ENCODE measurements at regions not wholly inside any gene's neighbourhood (a gene's known extent, or its start where the extent isn't known, plus 50 kb on each side); places are given as distances from the start of the nearest gene placed in this dataset.

DNA sequence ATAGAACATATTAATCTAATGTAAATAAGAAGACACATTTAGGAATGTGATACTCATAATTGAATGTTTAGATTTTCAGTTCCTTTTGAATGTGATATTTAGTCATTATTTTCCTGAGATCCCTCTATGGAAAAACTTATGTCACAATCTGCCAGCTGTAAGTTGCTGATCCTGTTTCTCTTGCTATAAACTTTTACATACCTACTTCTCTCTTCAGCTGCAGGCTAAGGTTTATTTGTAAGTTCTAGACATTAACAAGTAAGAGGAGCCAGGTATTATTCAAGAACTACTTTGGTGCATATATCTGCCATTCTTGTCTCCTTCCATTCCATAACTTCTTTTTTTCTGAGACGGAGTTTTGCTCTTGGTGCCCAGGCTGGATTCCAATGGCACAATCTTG lies 462.4 kb downstream of the PRR16 start:
- Histone ChIP-seq H3K9me2 (ENCODE audit: insufficient read depth) (no peaks in the 10 kb centered on the region), H3K27ac (ENCODE audit: low read depth, low read length) (no peak overlapping the region), H3K36me3 (ENCODE audit: control insufficient read depth in 1 of 2, insufficient read depth in 2 of 2, low read length in 2 of 2) (no peaks in the 10 kb centered on the region), H3K4me3 (replicated peaks in 1 of 2; ENCODE audit: low read depth in 1 of 2, low read length in 2 of 2) (no peak overlapping the region), H3K9me3 (ENCODE audit: control insufficient read depth in 1 of 2, insufficient read depth in 1 of 2, low read depth in 1 of 2, low read length in 2 of 2) (no peaks in the 10 kb centered on the region), H3K4me2 (ENCODE audit: low read length) (no peak overlapping the region), H3K9ac (ENCODE audit: low read length) (no peak overlapping the region), H3K79me2 (ENCODE audit: insufficient read depth, low read length) (no peaks in the 10 kb centered on the region), H2AFZ (ENCODE audit: low read depth, low read length, poor library complexity, severe bottlenecking) (no peak overlapping the region), H3K4me1 (ENCODE audit: control insufficient read depth in 1 of 2, insufficient read depth in 2 of 2, low read length in 2 of 2) (no peaks in the 10 kb centered on the region), H4K20me1 (ENCODE audit: insufficient read depth) (no peaks in the 10 kb centered on the region), H3K27me3 (ENCODE audit: insufficient read depth, low read length) (no peaks in the 10 kb centered on the region)
- TF ChIP-seq FOSL1 (IDR thresholded peaks at IDR 0.05; ENCODE audit: low read depth): no peak
- no peak for TF ChIP-seq JUND (IDR thresholded peaks at IDR 0.05)
- no peak for TF ChIP-seq SIN3A (IDR thresholded peaks at IDR 0.05; ENCODE audit: low read depth)
- TF ChIP-seq EGR1 (IDR thresholded peaks at IDR 0.05; ENCODE audit: low read depth): no peak
- TF ChIP-seq, protein P1, sequence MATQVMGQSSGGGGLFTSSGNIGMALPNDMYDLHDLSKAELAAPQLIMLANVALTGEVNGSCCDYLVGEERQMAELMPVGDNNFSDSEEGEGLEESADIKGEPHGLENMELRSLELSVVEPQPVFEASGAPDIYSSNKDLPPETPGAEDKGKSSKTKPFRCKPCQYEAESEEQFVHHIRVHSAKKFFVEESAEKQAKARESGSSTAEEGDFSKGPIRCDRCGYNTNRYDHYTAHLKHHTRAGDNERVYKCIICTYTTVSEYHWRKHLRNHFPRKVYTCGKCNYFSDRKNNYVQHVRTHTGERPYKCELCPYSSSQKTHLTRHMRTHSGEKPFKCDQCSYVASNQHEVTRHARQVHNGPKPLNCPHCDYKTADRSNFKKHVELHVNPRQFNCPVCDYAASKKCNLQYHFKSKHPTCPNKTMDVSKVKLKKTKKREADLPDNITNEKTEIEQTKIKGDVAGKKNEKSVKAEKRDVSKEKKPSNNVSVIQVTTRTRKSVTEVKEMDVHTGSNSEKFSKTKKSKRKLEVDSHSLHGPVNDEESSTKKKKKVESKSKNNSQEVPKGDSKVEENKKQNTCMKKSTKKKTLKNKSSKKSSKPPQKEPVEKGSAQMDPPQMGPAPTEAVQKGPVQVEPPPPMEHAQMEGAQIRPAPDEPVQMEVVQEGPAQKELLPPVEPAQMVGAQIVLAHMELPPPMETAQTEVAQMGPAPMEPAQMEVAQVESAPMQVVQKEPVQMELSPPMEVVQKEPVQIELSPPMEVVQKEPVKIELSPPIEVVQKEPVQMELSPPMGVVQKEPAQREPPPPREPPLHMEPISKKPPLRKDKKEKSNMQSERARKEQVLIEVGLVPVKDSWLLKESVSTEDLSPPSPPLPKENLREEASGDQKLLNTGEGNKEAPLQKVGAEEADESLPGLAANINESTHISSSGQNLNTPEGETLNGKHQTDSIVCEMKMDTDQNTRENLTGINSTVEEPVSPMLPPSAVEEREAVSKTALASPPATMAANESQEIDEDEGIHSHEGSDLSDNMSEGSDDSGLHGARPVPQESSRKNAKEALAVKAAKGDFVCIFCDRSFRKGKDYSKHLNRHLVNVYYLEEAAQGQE (IDR thresholded peaks at IDR 0.05; ENCODE audit: low read depth): no peak
- no peak for TF ChIP-seq ZNF274 (IDR thresholded peaks at IDR 0.05; ENCODE audit: low read depth, low read length)
- TF ChIP-seq, protein P2, sequence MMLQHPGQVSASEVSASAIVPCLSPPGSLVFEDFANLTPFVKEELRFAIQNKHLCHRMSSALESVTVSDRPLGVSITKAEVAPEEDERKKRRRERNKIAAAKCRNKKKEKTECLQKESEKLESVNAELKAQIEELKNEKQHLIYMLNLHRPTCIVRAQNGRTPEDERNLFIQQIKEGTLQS (IDR thresholded peaks at IDR 0.05): no peak
- no peak for TF ChIP-seq YY1 (IDR thresholded peaks at IDR 0.05; ENCODE audit: extremely low read depth, insufficient replicate concordance, low read depth, low read length)
- TF ChIP-seq EZH2 (IDR thresholded peaks at IDR 0.05): no peak
- TF ChIP-seq SP1 (IDR thresholded peaks at IDR 0.05; ENCODE audit: low read depth): no peak
- no peak for TF ChIP-seq ZFX (IDR thresholded peaks at IDR 0.05)
- TF ChIP-seq SRF (IDR thresholded peaks at IDR 0.05; ENCODE audit: low read depth): no peak
- TF ChIP-seq TCF7L2 (IDR thresholded peaks at IDR 0.05; ENCODE audit: borderline replicate concordance, extremely low read depth, insufficient read depth, insufficient read length): no peak
- TF ChIP-seq MAX (IDR thresholded peaks at IDR 0.05): no peak
- TF ChIP-seq ZBTB33 (IDR thresholded peaks at IDR 0.05; ENCODE audit: extremely low read depth, insufficient replicate concordance, low read length): no peak
- TF ChIP-seq EZH2phosphoT487 (IDR thresholded peaks at IDR 0.05; ENCODE audit: borderline replicate concordance): no peak
- TF ChIP-seq CBX3 (IDR thresholded peaks at IDR 0.05; ENCODE audit: low read depth): no peak
- ATAC-seq (no peak), DNase-seq (ENCODE audit: low read depth, low spot score) (no peak)
- POLR2A ChIA-PET: no interaction called here
- CTCF ChIA-PET: no interaction called here
- intact Hi-C loops (cut with micrococcal nuclease): no loop called here
- BruUV-seq (replicated peaks): no TSS peak
- RAD21 ChIA-PET (ENCODE audit: low non-redundant PET in 1 of 2, low total read pairs in 2 of 2, uncharacterized antibody in 2 of 2, unreplicated experiment in 2 of 2): no interaction called here

All from HCT116 (cell line).